Testis (tissue), 2 donors: ENCODE measurements at regions not wholly inside any gene's neighbourhood (a gene's known extent, or its start where the extent isn't known, plus 50 kb on each side); places are given as distances from the start of the nearest gene placed in this dataset.

ENCODE experiments used
- POLR2A ChIP-seq: fragments of 450-650 bp; IDR thresholded peaks from one replicate; pipeline ENCODE4 v1.6.1; 2017; ENCODE audit warnings: antibody characterized with exemption, mild to moderate bottlenecking, moderate library complexity
- TF ChIP-seq, protein P1 (sequence below), 3 experiments: fragments of 450-650 bp in 2 of 3; fragments of 200-600 bp in 1 of 3; sonication (generic) in 1 of 3; IDR thresholded peaks; one replicate each; pipeline ENCODE4 v1.5.1; 2016 to 2019; ENCODE audit warnings: antibody characterized with exemption in 3 of 3, mild to moderate bottlenecking in 2 of 3, moderate library complexity in 1 of 3

DNA sequence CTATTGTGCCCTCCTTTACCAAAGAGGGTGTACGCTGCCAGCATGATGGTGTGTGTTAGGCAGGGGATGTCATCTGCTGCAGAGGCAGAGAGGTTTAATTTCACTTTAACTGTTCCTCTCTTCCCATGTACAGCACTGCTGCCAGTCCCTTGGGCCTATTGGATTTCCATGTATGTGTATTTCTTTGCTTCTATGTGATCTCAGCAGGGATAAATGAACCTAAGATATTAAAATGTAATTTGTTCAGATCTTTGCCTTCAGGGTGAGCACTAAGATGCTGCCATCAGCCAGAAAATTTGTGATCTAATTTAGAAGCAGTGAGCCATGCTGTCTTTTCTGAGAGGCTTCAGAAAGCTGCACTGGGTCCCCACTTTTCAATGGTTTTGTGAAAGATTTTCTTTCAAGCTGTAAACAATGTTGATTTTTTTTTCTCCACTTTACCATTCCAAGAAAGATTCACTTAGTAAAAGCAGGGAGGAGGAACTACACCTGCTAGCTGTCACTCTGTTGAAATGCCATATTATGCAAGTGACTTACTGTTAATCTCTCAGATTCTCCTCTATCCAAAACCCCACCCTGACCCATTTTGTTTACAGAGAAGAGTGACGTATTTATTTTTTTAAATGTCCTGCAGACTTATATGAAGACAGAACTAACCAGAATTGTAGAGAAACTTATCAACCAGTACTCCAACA is 261.9 kb downstream of the TBL1XR1 start:
- TF ChIP-seq POLR2A: no peak
- TF ChIP-seq, protein P1, sequence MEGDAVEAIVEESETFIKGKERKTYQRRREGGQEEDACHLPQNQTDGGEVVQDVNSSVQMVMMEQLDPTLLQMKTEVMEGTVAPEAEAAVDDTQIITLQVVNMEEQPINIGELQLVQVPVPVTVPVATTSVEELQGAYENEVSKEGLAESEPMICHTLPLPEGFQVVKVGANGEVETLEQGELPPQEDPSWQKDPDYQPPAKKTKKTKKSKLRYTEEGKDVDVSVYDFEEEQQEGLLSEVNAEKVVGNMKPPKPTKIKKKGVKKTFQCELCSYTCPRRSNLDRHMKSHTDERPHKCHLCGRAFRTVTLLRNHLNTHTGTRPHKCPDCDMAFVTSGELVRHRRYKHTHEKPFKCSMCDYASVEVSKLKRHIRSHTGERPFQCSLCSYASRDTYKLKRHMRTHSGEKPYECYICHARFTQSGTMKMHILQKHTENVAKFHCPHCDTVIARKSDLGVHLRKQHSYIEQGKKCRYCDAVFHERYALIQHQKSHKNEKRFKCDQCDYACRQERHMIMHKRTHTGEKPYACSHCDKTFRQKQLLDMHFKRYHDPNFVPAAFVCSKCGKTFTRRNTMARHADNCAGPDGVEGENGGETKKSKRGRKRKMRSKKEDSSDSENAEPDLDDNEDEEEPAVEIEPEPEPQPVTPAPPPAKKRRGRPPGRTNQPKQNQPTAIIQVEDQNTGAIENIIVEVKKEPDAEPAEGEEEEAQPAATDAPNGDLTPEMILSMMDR (IDR thresholded peaks at IDR 0.05): no peak
